ENCODE measurements at regions not wholly inside any gene's neighbourhood (a gene's known extent, or its start where the extent isn't known, plus 50 kb on each side); places are given as distances from the start of the nearest gene placed in this dataset.

GRCh38 chr7:19203686-19204085 is 58.5 kb upstream of the FERD3L start:
- TF ChIP-seq, protein P1, sequence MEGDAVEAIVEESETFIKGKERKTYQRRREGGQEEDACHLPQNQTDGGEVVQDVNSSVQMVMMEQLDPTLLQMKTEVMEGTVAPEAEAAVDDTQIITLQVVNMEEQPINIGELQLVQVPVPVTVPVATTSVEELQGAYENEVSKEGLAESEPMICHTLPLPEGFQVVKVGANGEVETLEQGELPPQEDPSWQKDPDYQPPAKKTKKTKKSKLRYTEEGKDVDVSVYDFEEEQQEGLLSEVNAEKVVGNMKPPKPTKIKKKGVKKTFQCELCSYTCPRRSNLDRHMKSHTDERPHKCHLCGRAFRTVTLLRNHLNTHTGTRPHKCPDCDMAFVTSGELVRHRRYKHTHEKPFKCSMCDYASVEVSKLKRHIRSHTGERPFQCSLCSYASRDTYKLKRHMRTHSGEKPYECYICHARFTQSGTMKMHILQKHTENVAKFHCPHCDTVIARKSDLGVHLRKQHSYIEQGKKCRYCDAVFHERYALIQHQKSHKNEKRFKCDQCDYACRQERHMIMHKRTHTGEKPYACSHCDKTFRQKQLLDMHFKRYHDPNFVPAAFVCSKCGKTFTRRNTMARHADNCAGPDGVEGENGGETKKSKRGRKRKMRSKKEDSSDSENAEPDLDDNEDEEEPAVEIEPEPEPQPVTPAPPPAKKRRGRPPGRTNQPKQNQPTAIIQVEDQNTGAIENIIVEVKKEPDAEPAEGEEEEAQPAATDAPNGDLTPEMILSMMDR (IDR thresholded peaks at IDR 0.05; ENCODE audit: extremely low read depth, insufficient read depth, missing control alignments), result no peak
- in situ Hi-C loops (cut with MboI; ENCODE audit: low pct_unique_long_range_greater_than_20kb, low sequenced_read_pairs, unreplicated experiment), result no loop called here
- DNase-seq (ENCODE audit: low spot score), result no peak

GRCh38 chr7:19202599-19202998 is 57.4 kb upstream of the FERD3L start:
- in situ Hi-C loops (cut with MboI; ENCODE audit: low pct_unique_long_range_greater_than_20kb, low sequenced_read_pairs, unreplicated experiment), result no loop called here
- no peak for DNase-seq (ENCODE audit: low spot score)
- TF ChIP-seq, protein P1 (IDR thresholded peaks at IDR 0.05; ENCODE audit: extremely low read depth, insufficient read depth, missing control alignments), result no peak

All from GM13977 (cell line).